COR-L47 (cell line): ENCODE measurements at regions not wholly inside any gene's neighbourhood (a gene's known extent, or its start where the extent isn't known, plus 50 kb on each side); places are given as distances from the start of the nearest gene placed in this dataset.
"Not testable (repeated sequence)": the region's sequence is repeated elsewhere in the genome, so short reads cannot be mapped to it uniquely, and the experiment has no call there.

Experiments used
- DNase-seq: peaks from one replicate; lab custom pipeline; 2025; lab: John Stamatoyannopoulos, UW

- not testable (repeated sequence) for DNase-seq
These were observed 873.8 kb upstream of the ACVR2A start for GRCh38 chr2:146970981-146971380.

- not testable (repeated sequence) for DNase-seq
These were observed 875.1 kb upstream of the ACVR2A start for GRCh38 chr2:146969703-146970102.

- DNase-seq, result no peak
These were observed 880.3 kb upstream of the ACVR2A start for GRCh38 chr2:146964494-146964893.

- DNase-seq, result no peak
These were observed 890.3 kb upstream of the ACVR2A start for GRCh38 chr2:146954544-146954943.

GRCh38 chr2:146952696-146953095 lies 892.1 kb upstream of the ACVR2A start:
- no peak for DNase-seq

GRCh38 chr2:146950911-146951310 lies 893.9 kb upstream of the ACVR2A start:
- peak; percentile 78 for DNase-seq

GRCh38 chr2:146950361-146950760 lies 894.5 kb upstream of the ACVR2A start:
- DNase-seq, result no peak

- DNase-seq, result no peak
These were observed 895.4 kb upstream of the ACVR2A start for GRCh38 chr2:146949400-146949799.

- DNase-seq, result no peak
These were observed 900.2 kb upstream of the ACVR2A start for GRCh38 chr2:146944601-146945000.

GRCh38 chr2:146939991-146940685 lies 904.7 kb upstream of the ACVR2A start:
- no peak for DNase-seq

- DNase-seq, result no peak
These were observed 909.9 kb upstream of the ACVR2A start for GRCh38 chr2:146934921-146935320.

- no peak for DNase-seq
These were observed 913.7 kb upstream of the ACVR2A start for GRCh38 chr2:146931109-146931508.

GRCh38 chr2:146927080-146927711 lies 917.6 kb upstream of the ACVR2A start:
- peak; percentile 19 for DNase-seq

- DNase-seq, result no peak
These were observed 926.5 kb upstream of the ACVR2A start for GRCh38 chr2:146918280-146918679.

- no peak for DNase-seq
These were observed 927.3 kb upstream of the ACVR2A start for GRCh38 chr2:146917431-146918042.

GRCh38 chr2:146916914-146917313 lies 927.9 kb upstream of the ACVR2A start:
- no peak for DNase-seq

- no peak for DNase-seq
These were observed 931.4 kb upstream of the ACVR2A start for GRCh38 chr2:146913476-146913875.

GRCh38 chr2:146912536-146912935 lies 932.3 kb upstream of the ACVR2A start:
- no peak for DNase-seq

GRCh38 chr2:146908776-146909175 lies 936.1 kb upstream of the ACVR2A start:
- DNase-seq, result no peak

GRCh38 chr2:146898083-146898482 lies 946.7 kb upstream of the ACVR2A start:
- no peak for DNase-seq

- no peak for DNase-seq
These were observed 950.3 kb upstream of the ACVR2A start for GRCh38 chr2:146894514-146894913.

GRCh38 chr2:146893500-146894041 lies 951.3 kb upstream of the ACVR2A start:
- DNase-seq, result no peak

- DNase-seq, result no peak
These were observed 954.3 kb upstream of the ACVR2A start for GRCh38 chr2:146890491-146890890.
